ENCODE measurements at regions not wholly inside any gene's neighbourhood (a gene's known extent, or its start where the extent isn't known, plus 50 kb on each side); places are given as distances from the start of the nearest gene placed in this dataset.

GRCh38 chr18:57991552-57991951 lies 52.5 kb upstream of the NEDD4L start:
- no peaks in the 10 kb centered on the region for H3K27me3 ChIP-seq (ENCODE audit: insufficient read depth, low read length)
- no peak overlapping the region for H3K4ac ChIP-seq (ENCODE audit: low read depth, low read length)
- H4K91ac ChIP-seq (ENCODE audit: low read depth, low read length) = no peak overlapping the region
- H2AFZ ChIP-seq (ENCODE audit: insufficient read depth, low read length, poor library complexity) = no peak overlapping the region
- H3K9me3 ChIP-seq (ENCODE audit: insufficient read depth, low read depth, low read length) = peaks cover 3% of the 10 kb centered on the region
- H2BK12ac ChIP-seq (ENCODE audit: low read length) = no peak overlapping the region
- no peak overlapping the region for H2BK120ac ChIP-seq (ENCODE audit: insufficient read depth, low read length, poor library complexity)
- no peak overlapping the region for H3K4me2 ChIP-seq (ENCODE audit: low read length)
- H3K18ac ChIP-seq (ENCODE audit: low read length) = no peak overlapping the region
- no peak overlapping the region for H3K9ac ChIP-seq (ENCODE audit: low read length)
- H3K79me2 ChIP-seq (ENCODE audit: control insufficient read depth, insufficient read depth, low read length, poor library complexity) = no peaks in the 10 kb centered on the region
- H2AK5ac ChIP-seq (ENCODE audit: low read length) = no peak overlapping the region
- H3K79me1 ChIP-seq (ENCODE audit: low read length) = no peaks in the 10 kb centered on the region
- WGBS (ENCODE audit: extremely low coverage, insufficient coverage, insufficient read length) = no CpG with 5 or more reads among the region's 1 CpG
- H4K12ac ChIP-seq (ENCODE audit: low read depth, low read length) = no peak overlapping the region
- no peaks in the 10 kb centered on the region for H3K4me1 ChIP-seq (ENCODE audit: control insufficient read depth in 1 of 2, insufficient read depth in 2 of 2, low read length in 2 of 2)
- no peak overlapping the region for H3K14ac ChIP-seq (ENCODE audit: low read length)
- no peak overlapping the region for H2BK5ac ChIP-seq (ENCODE audit: low read depth, low read length, poor library complexity)
- no peaks in the 10 kb centered on the region for H3K36me3 ChIP-seq (ENCODE audit: control insufficient read depth in 1 of 2, insufficient read depth in 2 of 2, low read length in 2 of 2)
- no peak overlapping the region for H3K4me3 ChIP-seq (ENCODE audit: low read depth, low read length)
- H3K23ac ChIP-seq (ENCODE audit: low read length) = no peak overlapping the region
- H4K8ac ChIP-seq (ENCODE audit: low read depth, low read length) = no peak overlapping the region
- no peak for DNase-seq
- H3K27ac ChIP-seq (ENCODE audit: low read depth, low read length) = no peak overlapping the region

- H2BK120ac ChIP-seq (ENCODE audit: insufficient read depth, low read length, poor library complexity) = no peak overlapping the region
- no peak for DNase-seq
- H3K4me3 ChIP-seq (ENCODE audit: low read depth, low read length) = no peak overlapping the region
- no peaks in the 10 kb centered on the region for H3K79me1 ChIP-seq (ENCODE audit: low read length)
- no peak overlapping the region for H3K14ac ChIP-seq (ENCODE audit: low read length)
- H3K4me1 ChIP-seq (ENCODE audit: control insufficient read depth in 1 of 2, insufficient read depth in 2 of 2, low read length in 2 of 2) = no peaks in the 10 kb centered on the region
- WGBS (ENCODE audit: extremely low coverage, insufficient coverage, insufficient read length) = no CpG with 5 or more reads among the region's 8 CpGs
- no peak overlapping the region for H2BK5ac ChIP-seq (ENCODE audit: low read depth, low read length, poor library complexity)
- no peak overlapping the region for H2AK5ac ChIP-seq (ENCODE audit: low read length)
- no peak overlapping the region for H4K12ac ChIP-seq (ENCODE audit: low read depth, low read length)
- no peak overlapping the region for H3K4ac ChIP-seq (ENCODE audit: low read depth, low read length)
- H3K9me3 ChIP-seq (ENCODE audit: insufficient read depth, low read depth, low read length) = peaks cover 3% of the 10 kb centered on the region
- H3K9ac ChIP-seq (ENCODE audit: low read length) = no peak overlapping the region
- H3K27me3 ChIP-seq (ENCODE audit: insufficient read depth, low read length) = no peaks in the 10 kb centered on the region
- H3K23ac ChIP-seq (ENCODE audit: low read length) = no peak overlapping the region
- H3K18ac ChIP-seq (ENCODE audit: low read length) = no peak overlapping the region
- H3K4me2 ChIP-seq (ENCODE audit: low read length) = no peak overlapping the region
- no peak overlapping the region for H2AFZ ChIP-seq (ENCODE audit: insufficient read depth, low read length, poor library complexity)
- no peaks in the 10 kb centered on the region for H3K79me2 ChIP-seq (ENCODE audit: control insufficient read depth, insufficient read depth, low read length, poor library complexity)
- H3K36me3 ChIP-seq (ENCODE audit: control insufficient read depth in 1 of 2, insufficient read depth in 2 of 2, low read length in 2 of 2) = no peaks in the 10 kb centered on the region
- H4K91ac ChIP-seq (ENCODE audit: low read depth, low read length) = no peak overlapping the region
- H2BK12ac ChIP-seq (ENCODE audit: low read length) = no peak overlapping the region
- no peak overlapping the region for H3K27ac ChIP-seq (ENCODE audit: low read depth, low read length)
- no peak overlapping the region for H4K8ac ChIP-seq (ENCODE audit: low read depth, low read length)
These were observed 54.5 kb upstream of the NEDD4L start for GRCh38 chr18:57989536-57989935.

- no peak overlapping the region for H3K27ac ChIP-seq (ENCODE audit: low read depth, low read length)
- no peak overlapping the region for H3K4me2 ChIP-seq (ENCODE audit: low read length)
- H3K27me3 ChIP-seq (ENCODE audit: insufficient read depth, low read length) = no peaks in the 10 kb centered on the region
- no peaks in the 10 kb centered on the region for H3K9me3 ChIP-seq (ENCODE audit: insufficient read depth, low read depth, low read length)
- no peak overlapping the region for H3K9ac ChIP-seq (ENCODE audit: low read length)
- H3K4ac ChIP-seq (ENCODE audit: low read depth, low read length) = no peak overlapping the region
- H4K12ac ChIP-seq (ENCODE audit: low read depth, low read length) = no peak overlapping the region
- H4K91ac ChIP-seq (ENCODE audit: low read depth, low read length) = no peak overlapping the region
- no peak overlapping the region for H4K8ac ChIP-seq (ENCODE audit: low read depth, low read length)
- H3K79me1 ChIP-seq (ENCODE audit: low read length) = no peaks in the 10 kb centered on the region
- no peak overlapping the region for H2AFZ ChIP-seq (ENCODE audit: insufficient read depth, low read length, poor library complexity)
- no CpG with 5 or more reads among the region's 5 CpGs for whole genome bisulfite sequencing (ENCODE audit: extremely low coverage, insufficient coverage, insufficient read length)
- no peak overlapping the region for H2BK5ac ChIP-seq (ENCODE audit: low read depth, low read length, poor library complexity)
- H3K36me3 ChIP-seq (ENCODE audit: control insufficient read depth in 1 of 2, insufficient read depth in 2 of 2, low read length in 2 of 2) = no peaks in the 10 kb centered on the region
- no peak for DNase-seq
- no peak overlapping the region for H2BK120ac ChIP-seq (ENCODE audit: insufficient read depth, low read length, poor library complexity)
- no peaks in the 10 kb centered on the region for H3K79me2 ChIP-seq (ENCODE audit: control insufficient read depth, insufficient read depth, low read length, poor library complexity)
- H3K14ac ChIP-seq (ENCODE audit: low read length) = no peak overlapping the region
- no peak overlapping the region for H3K23ac ChIP-seq (ENCODE audit: low read length)
- H3K4me3 ChIP-seq (ENCODE audit: low read depth, low read length) = no peak overlapping the region
- H2AK5ac ChIP-seq (ENCODE audit: low read length) = no peak overlapping the region
- H3K18ac ChIP-seq (ENCODE audit: low read length) = no peak overlapping the region
- H3K4me1 ChIP-seq (ENCODE audit: control insufficient read depth in 1 of 2, insufficient read depth in 2 of 2, low read length in 2 of 2) = no peaks in the 10 kb centered on the region
- no peak overlapping the region for H2BK12ac ChIP-seq (ENCODE audit: low read length)
These were observed 59.4 kb upstream of the NEDD4L start for GRCh38 chr18:57984490-57985115.

- H3K9me3 ChIP-seq (ENCODE audit: insufficient read depth, low read depth, low read length) = no peaks in the 10 kb centered on the region
- H3K79me1 ChIP-seq (ENCODE audit: low read length) = no peaks in the 10 kb centered on the region
- no peak overlapping the region for H2AK5ac ChIP-seq (ENCODE audit: low read length)
- H4K12ac ChIP-seq (ENCODE audit: low read depth, low read length) = no peak overlapping the region
- H3K9ac ChIP-seq (ENCODE audit: low read length) = no peak overlapping the region
- H3K4me3 ChIP-seq (ENCODE audit: low read depth, low read length) = no peak overlapping the region
- H3K79me2 ChIP-seq (ENCODE audit: control insufficient read depth, insufficient read depth, low read length, poor library complexity) = no peaks in the 10 kb centered on the region
- H3K27ac ChIP-seq (ENCODE audit: low read depth, low read length) = no peak overlapping the region
- WGBS (ENCODE audit: extremely low coverage, insufficient coverage, insufficient read length) = 100% methylated on average over 1 of the region's 3 CpGs
- no peak overlapping the region for H2BK12ac ChIP-seq (ENCODE audit: low read length)
- no peak overlapping the region for H3K23ac ChIP-seq (ENCODE audit: low read length)
- no peak for DNase-seq
- H3K14ac ChIP-seq (ENCODE audit: low read length) = no peak overlapping the region
- no peaks in the 10 kb centered on the region for H3K27me3 ChIP-seq (ENCODE audit: insufficient read depth, low read length)
- no peak overlapping the region for H2BK120ac ChIP-seq (ENCODE audit: insufficient read depth, low read length, poor library complexity)
- no peak overlapping the region for H4K91ac ChIP-seq (ENCODE audit: low read depth, low read length)
- H3K18ac ChIP-seq (ENCODE audit: low read length) = no peak overlapping the region
- H2AFZ ChIP-seq (ENCODE audit: insufficient read depth, low read length, poor library complexity) = no peak overlapping the region
- no peaks in the 10 kb centered on the region for H3K4me1 ChIP-seq (ENCODE audit: control insufficient read depth in 1 of 2, insufficient read depth in 2 of 2, low read length in 2 of 2)
- no peak overlapping the region for H3K4ac ChIP-seq (ENCODE audit: low read depth, low read length)
- H2BK5ac ChIP-seq (ENCODE audit: low read depth, low read length, poor library complexity) = no peak overlapping the region
- no peak overlapping the region for H4K8ac ChIP-seq (ENCODE audit: low read depth, low read length)
- H3K4me2 ChIP-seq (ENCODE audit: low read length) = no peak overlapping the region
- no peaks in the 10 kb centered on the region for H3K36me3 ChIP-seq (ENCODE audit: control insufficient read depth in 1 of 2, insufficient read depth in 2 of 2, low read length in 2 of 2)
These were observed 60.1 kb upstream of the NEDD4L start for GRCh38 chr18:57983965-57984364.
